ENCODE measurements at regions not wholly inside any gene's neighbourhood (a gene's known extent, or its start where the extent isn't known, plus 50 kb on each side); places are given as distances from the start of the nearest gene placed in this dataset.

DNA sequence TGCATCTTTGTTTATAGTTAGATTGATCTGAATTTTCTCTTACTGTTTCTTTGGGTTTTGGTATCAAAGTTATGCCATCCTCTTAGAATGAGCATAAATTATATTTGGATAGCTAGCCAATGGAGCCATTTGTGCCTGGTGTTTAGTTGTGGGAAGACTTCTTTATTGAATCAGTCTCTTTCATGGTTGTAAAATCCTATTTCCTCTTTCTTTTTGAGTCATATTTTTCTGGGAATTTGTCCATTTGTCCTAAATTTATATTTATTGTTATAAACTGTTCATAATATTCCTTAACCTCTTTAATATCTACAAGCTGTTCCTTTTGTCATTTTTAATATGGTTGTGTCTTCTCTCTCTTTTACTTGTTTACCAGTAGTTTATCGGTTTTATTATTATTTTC lies 462.5 kb downstream of the AEBP2 start:
- Histone ChIP-seq H3K9me3 (ENCODE audit: control extremely low read depth in 1 of 3, control insufficient read depth in 2 of 3, insufficient read depth in 1 of 3, low read length in 2 of 3) (peaks cover 0 to 12% (median 0%) of the 10 kb centered on the region in 3 donors), H3K4me3 (ENCODE audit: control extremely low read depth in 1 of 5, extremely low read depth in 1 of 5, insufficient read depth in 1 of 5, low read depth in 2 of 5, low read length in 4 of 5) (no peak overlapping the region), H3K36me3 (replicated peaks in 1 of 2; ENCODE audit: control extremely low read depth in 1 of 2, control insufficient read depth in 1 of 2, extremely low read depth in 1 of 2, insufficient read depth in 2 of 2, low read length in 1 of 2) (no peaks in the 10 kb centered on the region), H2AFZ (ENCODE audit: insufficient read depth, low read depth, low read length, poor library complexity, severe bottlenecking) (no peak overlapping the region), H3K27ac (ENCODE audit: low read length in 2 of 2) (no peak overlapping the region), H3K27me3 (replicated peaks in 1 of 4; ENCODE audit: control extremely low read depth in 1 of 4, control insufficient read depth in 3 of 4, insufficient read depth in 4 of 4, low read length in 3 of 4) (no peaks in the 10 kb centered on the region), H3K79me2 (ENCODE audit: control insufficient read depth, insufficient read depth, low read length) (no peaks in the 10 kb centered on the region), H4K20me1 (ENCODE audit: control insufficient read depth, insufficient read depth, low read length, poor library complexity, severe bottlenecking) (no peaks in the 10 kb centered on the region), H3K4me1 (ENCODE audit: control insufficient read depth in 2 of 2, insufficient read depth in 2 of 2, low read length in 2 of 2) (no peaks in the 10 kb centered on the region), H3K9ac (ENCODE audit: low read length) (no peak overlapping the region), H3K4me2 (replicated peaks; ENCODE audit: low read depth, low read length, poor library complexity, severe bottlenecking) (no peak overlapping the region)
- no peak for TF ChIP-seq EZH2 (IDR thresholded peaks at IDR 0.05; ENCODE audit: borderline replicate concordance, insufficient read depth, low read depth, low read length, poor library complexity, severe bottlenecking)
- TF ChIP-seq, protein P1, sequence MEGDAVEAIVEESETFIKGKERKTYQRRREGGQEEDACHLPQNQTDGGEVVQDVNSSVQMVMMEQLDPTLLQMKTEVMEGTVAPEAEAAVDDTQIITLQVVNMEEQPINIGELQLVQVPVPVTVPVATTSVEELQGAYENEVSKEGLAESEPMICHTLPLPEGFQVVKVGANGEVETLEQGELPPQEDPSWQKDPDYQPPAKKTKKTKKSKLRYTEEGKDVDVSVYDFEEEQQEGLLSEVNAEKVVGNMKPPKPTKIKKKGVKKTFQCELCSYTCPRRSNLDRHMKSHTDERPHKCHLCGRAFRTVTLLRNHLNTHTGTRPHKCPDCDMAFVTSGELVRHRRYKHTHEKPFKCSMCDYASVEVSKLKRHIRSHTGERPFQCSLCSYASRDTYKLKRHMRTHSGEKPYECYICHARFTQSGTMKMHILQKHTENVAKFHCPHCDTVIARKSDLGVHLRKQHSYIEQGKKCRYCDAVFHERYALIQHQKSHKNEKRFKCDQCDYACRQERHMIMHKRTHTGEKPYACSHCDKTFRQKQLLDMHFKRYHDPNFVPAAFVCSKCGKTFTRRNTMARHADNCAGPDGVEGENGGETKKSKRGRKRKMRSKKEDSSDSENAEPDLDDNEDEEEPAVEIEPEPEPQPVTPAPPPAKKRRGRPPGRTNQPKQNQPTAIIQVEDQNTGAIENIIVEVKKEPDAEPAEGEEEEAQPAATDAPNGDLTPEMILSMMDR (IDR thresholded peaks at IDR 0.05) = no peak
- Mint-ChIP-seq H3K4me3 (no peak overlapping the region), H3K4me1 (no peaks in the 10 kb centered on the region), H3K27ac (no peak overlapping the region), H3K27me3 (no peaks in the 10 kb centered on the region), H3K9me3 (ENCODE audit: insufficient read depth) (no peaks in the 10 kb centered on the region)
- intact Hi-C loops (cut with micrococcal nuclease) = no loop called here
- no CpG with 5 or more reads among the region's 1 CpG for WGBS (ENCODE audit: insufficient coverage)
- DNase-seq (no peak), ATAC-seq (ENCODE audit: low read depth) (no peak)
- CTCF ChIA-PET = interaction anchor here (0.7 kb wide), 1 partner anchor 25 kb away, joined by 4 read pairs; no protein-coding TSS in a partner anchor
- POLR2A ChIA-PET = no interaction called here

DNA sequence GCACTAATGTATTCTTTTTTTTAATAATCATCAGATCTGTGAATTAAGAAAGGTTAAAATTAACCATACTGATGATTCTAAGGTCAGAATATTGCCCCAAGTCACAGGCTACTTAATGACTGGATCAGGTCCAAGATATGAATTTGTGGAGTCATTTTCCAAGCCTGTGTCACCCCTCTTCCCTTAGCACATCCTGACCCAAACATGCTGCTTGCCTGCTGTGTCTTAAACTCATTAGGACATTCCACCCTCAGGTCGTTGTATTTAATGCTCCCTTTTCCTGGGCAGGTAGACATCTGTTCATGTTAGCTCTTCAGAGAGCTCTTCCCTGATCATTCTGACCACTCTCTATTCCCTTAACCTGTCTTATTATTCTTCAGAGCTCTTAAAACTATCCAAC lies 463.5 kb upstream of the PDE3A start:
- peaks cover 0 to 11% (median 0%) of the 10 kb centered on the region in 3 donors for H3K9me3 ChIP-seq (ENCODE audit: control extremely low read depth in 1 of 3, control insufficient read depth in 2 of 3, insufficient read depth in 1 of 3, low read length in 2 of 3)
- intact Hi-C loops (cut with micrococcal nuclease) = no loop called here
- no peak for DNase-seq
- Mint-ChIP-seq H3K4me3 (no peak overlapping the region), H3K4me1 (no peaks in the 10 kb centered on the region), H3K27me3 (no peaks in the 10 kb centered on the region), H3K27ac (no peak overlapping the region), H3K9me3 (ENCODE audit: insufficient read depth) (no peaks in the 10 kb centered on the region)
- H4K20me1 ChIP-seq (ENCODE audit: control insufficient read depth, insufficient read depth, low read length, poor library complexity, severe bottlenecking) = no peaks in the 10 kb centered on the region
- no peak for ATAC-seq (ENCODE audit: low read depth)
- no peaks in the 10 kb centered on the region for H3K4me1 ChIP-seq (ENCODE audit: control insufficient read depth in 2 of 2, insufficient read depth in 2 of 2, low read length in 2 of 2)
- no peaks in the 10 kb centered on the region for H3K79me2 ChIP-seq (ENCODE audit: control insufficient read depth, insufficient read depth, low read length)
- no peak overlapping the region for H3K4me2 ChIP-seq (replicated peaks; ENCODE audit: low read depth, low read length, poor library complexity, severe bottlenecking)
- WGBS (ENCODE audit: insufficient coverage) = no CpG with 5 or more reads among the region's 1 CpG
- ChIA-PET CTCF (no interaction called here), POLR2A (no interaction called here)
- no peak overlapping the region for H3K4me3 ChIP-seq (ENCODE audit: control extremely low read depth in 1 of 5, extremely low read depth in 1 of 5, insufficient read depth in 1 of 5, low read depth in 2 of 5, low read length in 4 of 5)
- TF ChIP-seq, protein P1 (IDR thresholded peaks at IDR 0.05) = no peak
- TF ChIP-seq EZH2 (IDR thresholded peaks at IDR 0.05; ENCODE audit: borderline replicate concordance, insufficient read depth, low read depth, low read length, poor library complexity, severe bottlenecking) = no peak
- no peak overlapping the region for H3K27ac ChIP-seq (ENCODE audit: low read length in 2 of 2)
- H3K9ac ChIP-seq (ENCODE audit: low read length) = no peak overlapping the region
- no peak overlapping the region for H2AFZ ChIP-seq (ENCODE audit: insufficient read depth, low read depth, low read length, poor library complexity, severe bottlenecking)
- H3K27me3 ChIP-seq (replicated peaks in 1 of 4; ENCODE audit: control extremely low read depth in 1 of 4, control insufficient read depth in 3 of 4, insufficient read depth in 4 of 4, low read length in 3 of 4) = no peaks in the 10 kb centered on the region
- H3K36me3 ChIP-seq (replicated peaks in 1 of 2; ENCODE audit: control extremely low read depth in 1 of 2, control insufficient read depth in 1 of 2, extremely low read depth in 1 of 2, insufficient read depth in 2 of 2, low read length in 1 of 2) = no peaks in the 10 kb centered on the region

Measured in B cell (primary cell).